Activated T-helper 2 cell treated with anti-CD3 and anti-CD28 coated beads, Interferon-gamma antibody, Interleukin-2, Interleukin-4, amounts not matched to agents 10 μg/mL and 5 μg/mL and 100 μg/mL, durations not matched to agents 14 hours and 24 hours and 36 hours (primary cell): ENCODE measurements at regions not wholly inside any gene's neighbourhood (a gene's known extent, or its start where the extent isn't known, plus 50 kb on each side); places are given as distances from the start of the nearest gene placed in this dataset.
"Not testable (repeated sequence)": the region's sequence is repeated elsewhere in the genome, so short reads cannot be mapped to it uniquely, and the experiment has no call there.

Experiments
- DNase-seq: peaks from one replicate; pipeline ENCODE4 v3.0.0; 2021; ENCODE audit warnings: low spot score
- H3K27ac Mint-ChIP-seq: one replicate; pipeline ENCODE4 v1.8.0; 2021; ENCODE audit warnings: mixed read lengths
- H3K27me3 Mint-ChIP-seq: one replicate; pipeline ENCODE4 v1.8.0; 2021; ENCODE audit warnings: low read depth, mixed read lengths
- H3K36me3 Mint-ChIP-seq: one replicate; pipeline ENCODE4 v1.8.0; 2021; ENCODE audit warnings: low read depth, mixed read lengths
- H3K4me1 Mint-ChIP-seq: one replicate; pipeline ENCODE4 v1.8.0; 2021; ENCODE audit warnings: low read depth, mixed read lengths
- H3K4me3 Mint-ChIP-seq: one replicate; pipeline ENCODE4 v1.8.0; 2021; ENCODE audit warnings: low read depth, mild to moderate bottlenecking, moderate library complexity, mixed read lengths
- H3K9me3 Mint-ChIP-seq: one replicate; pipeline ENCODE4 v1.8.0; 2021; ENCODE audit warnings: mixed read lengths
- intact Hi-C: fragments of 100-400 bp; cut with micrococcal nuclease; formaldehyde crosslinking; loops from one replicate; pipeline ENCODE4 v1.15.1; 2023

DNA sequence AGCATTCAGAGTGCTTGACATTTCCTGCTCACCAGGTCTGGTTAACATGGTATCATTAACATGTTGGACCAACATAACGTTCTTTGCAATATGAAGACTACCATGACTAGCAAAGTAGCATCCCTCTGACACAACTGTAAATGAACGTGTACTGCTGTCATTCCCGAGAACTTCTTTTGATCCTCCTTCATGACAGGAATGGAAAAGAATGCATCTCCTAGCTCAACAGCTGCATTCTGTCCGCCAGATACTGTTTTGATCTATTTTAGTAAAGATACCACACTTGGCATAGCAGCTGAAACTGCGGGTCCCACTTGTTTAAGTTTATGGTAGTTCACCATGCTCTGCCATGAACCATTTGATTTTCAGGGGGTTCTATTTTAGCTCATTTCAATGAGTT, 144.2 kb upstream of the PARD3B start:
- DNase-seq: no peak
- Mint-ChIP-seq H3K36me3 (no peaks in the 10 kb centered on the region), H3K9me3 (no peaks in the 10 kb centered on the region), H3K4me3 (no peak overlapping the region), H3K27ac (no peak overlapping the region), H3K4me1 (no peaks in the 10 kb centered on the region), H3K27me3 (peaks cover 2% of the 10 kb centered on the region)
- intact Hi-C loops: no loop called here

DNA sequence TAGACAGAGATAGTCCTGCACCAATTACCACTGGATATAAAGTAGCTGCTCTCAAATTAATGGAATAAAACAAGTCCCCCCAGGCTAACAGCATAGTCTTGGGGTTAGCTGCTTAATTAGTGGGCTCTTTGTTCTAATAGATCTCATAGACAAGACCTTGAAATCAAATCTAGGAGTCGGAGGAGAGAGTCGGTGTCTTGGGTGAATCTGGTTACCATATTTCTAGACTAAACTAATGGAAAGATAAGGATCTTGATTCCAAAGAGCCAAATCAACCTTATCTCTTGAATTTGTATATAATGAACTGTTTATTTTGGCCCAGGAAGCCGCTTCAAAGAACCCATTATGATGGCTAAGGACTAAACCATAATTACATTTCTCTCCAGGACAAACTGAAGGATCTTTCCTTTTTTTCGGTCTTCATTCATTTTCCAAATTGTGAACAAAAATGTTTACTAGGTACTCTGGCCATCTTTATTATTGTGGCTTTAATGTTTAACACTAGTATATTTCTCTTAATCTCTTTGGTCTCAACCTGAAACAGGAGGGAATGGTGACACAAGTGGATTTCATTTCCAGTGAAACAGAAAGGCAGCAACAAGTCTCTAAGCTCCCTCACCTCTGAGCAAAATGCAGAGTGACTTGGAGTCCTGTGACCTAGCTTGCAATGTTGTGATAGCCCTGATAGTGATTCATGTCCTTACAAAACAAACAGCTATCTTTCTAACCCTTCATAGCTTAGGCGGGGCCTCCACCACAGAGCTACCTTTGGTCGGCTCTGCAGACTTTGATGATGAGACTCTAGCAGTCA, 137.9 kb upstream of the PARD3B start:
- Mint-ChIP-seq H3K4me3 (no peak overlapping the region), H3K27ac (no peak overlapping the region), H3K27me3 (no peaks in the 10 kb centered on the region), H3K9me3 (peaks cover 12% of the 10 kb centered on the region), H3K36me3 (no peaks in the 10 kb centered on the region), H3K4me1 (peaks cover 4% of the 10 kb centered on the region)
- DNase-seq: no peak
- intact Hi-C loops: no loop called here

DNA sequence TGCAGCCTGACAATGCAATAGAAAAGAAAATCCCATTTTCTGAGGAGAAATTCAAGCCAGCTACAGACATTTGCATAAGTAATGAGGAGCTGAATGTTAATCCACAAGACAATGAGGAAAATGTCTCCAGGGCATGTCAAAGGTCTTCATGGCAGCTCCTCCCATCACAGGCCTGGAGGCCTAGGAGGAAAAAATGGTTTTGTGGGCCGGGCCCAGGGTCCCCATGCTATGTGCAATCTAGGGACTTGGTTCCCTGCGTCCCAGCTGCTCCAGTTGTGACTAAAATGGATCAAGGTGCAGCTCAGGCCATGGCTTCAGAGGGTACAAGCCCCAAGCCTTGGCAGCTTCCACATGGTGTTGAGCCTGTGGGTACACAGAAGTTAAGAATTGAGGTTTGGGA, 132.5 kb upstream of the PARD3B start:
- H3K4me1 Mint-ChIP-seq, H3K27me3 Mint-ChIP-seq, H3K27ac Mint-ChIP-seq, intact Hi-C loops, H3K4me3 Mint-ChIP-seq, DNase-seq, H3K36me3 Mint-ChIP-seq: not testable (repeated sequence)
- peaks cover 21% of the 10 kb centered on the region for H3K9me3 Mint-ChIP-seq

DNA sequence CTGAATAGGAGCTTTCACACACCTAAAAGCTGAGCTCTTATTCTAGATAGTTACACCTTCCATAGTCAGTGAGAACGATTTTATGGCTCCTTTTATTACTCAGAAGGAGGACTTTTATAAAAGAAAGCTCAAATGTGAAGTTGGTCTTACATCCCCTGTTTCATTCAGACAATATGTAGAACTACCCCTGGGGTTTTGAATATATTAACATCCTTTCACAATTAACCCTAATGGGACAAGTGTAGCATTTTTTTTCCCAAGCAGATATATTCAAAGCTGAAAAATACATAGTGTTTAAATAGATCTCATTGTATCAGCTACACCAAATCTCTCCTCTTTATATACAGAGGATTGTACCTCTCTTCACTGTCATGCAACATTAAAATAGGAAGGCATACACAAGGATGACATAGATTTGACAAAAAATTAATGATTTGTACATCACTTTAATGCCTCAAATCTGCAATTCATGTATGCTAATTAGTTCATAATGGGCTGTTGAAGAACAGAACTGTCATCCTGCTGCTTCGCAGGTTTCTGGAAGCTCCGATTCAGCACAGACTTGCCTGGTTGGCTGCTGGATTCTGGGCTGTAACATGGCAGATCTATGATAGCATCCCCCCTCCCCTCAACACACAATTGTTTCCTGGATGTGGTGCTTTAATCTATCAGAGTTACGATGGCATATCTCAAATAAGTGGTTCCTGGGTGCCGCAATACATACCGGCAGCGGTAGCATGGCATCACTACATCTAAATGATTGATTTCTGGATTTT, 129.7 kb upstream of the PARD3B start:
- Mint-ChIP-seq H3K27me3 (peaks cover 6% of the 10 kb centered on the region), H3K4me1 (no peaks in the 10 kb centered on the region), H3K27ac (no peak overlapping the region), H3K9me3 (peaks cover 21% of the 10 kb centered on the region), H3K36me3 (no peaks in the 10 kb centered on the region), H3K4me3 (no peak overlapping the region)
- intact Hi-C loops: no loop called here
- no peak for DNase-seq

DNA sequence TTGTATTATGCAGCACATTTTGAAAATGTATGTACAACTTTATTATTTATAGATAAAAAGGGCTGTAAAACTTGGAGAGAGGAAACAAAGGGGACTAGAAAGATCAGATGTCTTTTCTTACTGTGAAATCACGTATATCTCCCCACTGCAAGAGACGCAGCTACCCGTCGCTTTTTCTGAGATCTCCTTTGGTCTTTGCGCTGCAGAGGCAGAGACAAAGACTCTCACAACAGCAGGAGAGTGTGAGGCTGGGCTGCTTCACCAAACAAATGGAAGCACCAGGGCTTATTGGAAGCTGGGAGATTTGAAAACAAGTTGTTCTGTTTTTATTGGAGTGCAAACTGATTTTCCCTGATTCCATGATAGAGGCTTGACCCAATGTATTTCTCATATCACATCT, 129.0 kb upstream of the PARD3B start:
- no peak overlapping the region for H3K4me3 Mint-ChIP-seq
- intact Hi-C loops: no loop called here
- no peaks in the 10 kb centered on the region for H3K4me1 Mint-ChIP-seq
- H3K36me3 Mint-ChIP-seq: no peaks in the 10 kb centered on the region
- DNase-seq: no peak
- H3K9me3 Mint-ChIP-seq: peaks cover 19% of the 10 kb centered on the region
- H3K27ac Mint-ChIP-seq: no peak overlapping the region
- peaks cover 6% of the 10 kb centered on the region for H3K27me3 Mint-ChIP-seq

DNA sequence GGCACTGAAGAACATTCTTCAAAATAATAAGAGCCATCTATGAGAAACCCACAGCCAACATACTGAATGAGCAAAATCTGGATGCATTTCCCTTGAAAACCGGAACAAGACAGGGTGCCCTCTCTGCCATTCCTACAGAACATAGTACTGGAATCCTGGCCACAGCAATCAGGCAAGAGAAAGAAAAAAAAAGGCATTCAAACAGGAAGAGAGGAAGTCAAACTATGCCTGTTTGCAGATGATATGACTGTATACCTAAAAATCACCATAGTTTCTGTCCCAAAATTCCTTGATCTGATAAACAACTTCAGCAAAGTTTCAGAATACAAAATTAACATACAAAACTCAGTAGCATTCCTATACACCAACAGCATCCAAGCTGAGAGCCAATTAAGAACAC, 119.5 kb upstream of the PARD3B start:
- intact Hi-C loops: no loop called here
- Mint-ChIP-seq H3K4me1 (no peaks in the 10 kb centered on the region), H3K27me3 (peaks cover 18% of the 10 kb centered on the region), H3K36me3 (no peaks in the 10 kb centered on the region), H3K27ac (no peak overlapping the region), H3K9me3 (no peaks in the 10 kb centered on the region), H3K4me3 (no peak overlapping the region)
- DNase-seq: no peak

DNA sequence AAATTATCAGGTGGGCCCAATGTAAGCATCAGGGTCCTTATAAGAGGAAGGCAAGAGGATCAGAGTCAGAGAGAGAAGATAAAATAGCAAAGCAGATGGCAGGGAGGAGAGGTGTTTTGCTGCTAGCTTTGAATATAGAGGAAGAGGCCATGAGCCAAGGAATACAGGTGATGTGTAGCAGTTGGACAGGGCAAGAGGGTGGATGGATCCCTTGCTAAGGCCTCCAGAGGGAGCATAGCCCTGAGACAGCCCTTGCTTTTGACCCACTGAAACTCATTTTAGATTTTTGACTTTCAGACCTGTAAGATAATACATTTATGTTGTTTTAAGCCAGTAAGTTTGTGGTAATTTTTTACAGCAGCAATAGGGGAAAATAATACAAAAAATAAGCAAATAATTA, 116.6 kb upstream of the PARD3B start:
- H3K9me3 Mint-ChIP-seq: peaks cover 9% of the 10 kb centered on the region
- peaks cover 18% of the 10 kb centered on the region for H3K27me3 Mint-ChIP-seq
- intact Hi-C loops: no loop called here
- H3K27ac Mint-ChIP-seq: no peak overlapping the region
- H3K4me3 Mint-ChIP-seq: no peak overlapping the region
- no peaks in the 10 kb centered on the region for H3K4me1 Mint-ChIP-seq
- H3K36me3 Mint-ChIP-seq: no peaks in the 10 kb centered on the region
- no peak for DNase-seq

DNA sequence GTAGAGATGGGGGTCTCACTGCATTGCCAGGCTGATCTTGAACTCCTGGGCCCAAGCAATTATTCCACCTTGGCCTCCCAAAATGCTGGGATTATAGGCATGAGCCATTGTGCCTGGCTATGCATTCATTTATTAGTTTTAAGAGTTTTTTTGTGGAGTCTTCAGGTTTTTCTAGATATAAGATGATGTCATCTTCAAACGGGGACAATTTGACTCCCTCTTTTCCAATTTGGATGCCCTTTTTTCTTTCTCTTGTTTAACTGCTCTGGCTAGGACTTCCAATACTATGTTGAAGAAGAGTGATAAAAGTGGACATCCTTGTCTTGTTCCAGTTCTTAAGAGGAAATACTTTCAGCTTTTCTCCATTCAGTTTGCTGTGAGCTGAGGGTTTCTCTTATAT, 113.7 kb upstream of the PARD3B start:
- Mint-ChIP-seq H3K4me3 (no peak overlapping the region), H3K4me1 (no peaks in the 10 kb centered on the region), H3K27ac (no peak overlapping the region), H3K27me3 (peaks cover 6% of the 10 kb centered on the region), H3K9me3 (peaks cover 9% of the 10 kb centered on the region), H3K36me3 (no peaks in the 10 kb centered on the region)
- intact Hi-C loops: no loop called here
- DNase-seq: no peak

DNA sequence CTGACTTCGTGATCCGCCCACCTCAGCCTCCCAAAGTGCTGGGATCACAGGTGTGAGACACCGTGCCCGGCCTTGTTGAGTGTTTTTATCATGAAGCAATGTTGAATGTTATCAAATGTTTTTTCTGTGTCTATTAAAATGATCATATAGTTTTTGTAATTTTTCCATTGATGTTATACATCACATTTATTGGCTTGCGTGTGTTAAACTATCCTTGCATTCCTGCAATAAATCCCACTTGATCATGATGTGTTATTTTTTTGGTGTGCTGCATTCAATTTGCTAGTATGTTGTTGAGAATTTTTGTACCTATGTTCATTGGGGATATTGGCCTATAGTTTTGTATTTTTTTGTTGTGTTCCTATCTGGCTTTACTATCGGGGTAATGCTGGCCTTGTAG, 113.1 kb upstream of the PARD3B start:
- Mint-ChIP-seq H3K27ac (no peak overlapping the region), H3K9me3 (peaks cover 9% of the 10 kb centered on the region), H3K27me3 (peaks cover 2% of the 10 kb centered on the region), H3K4me3 (no peak overlapping the region), H3K36me3 (no peaks in the 10 kb centered on the region), H3K4me1 (no peaks in the 10 kb centered on the region)
- intact Hi-C loops: no loop called here
- no peak for DNase-seq

DNA sequence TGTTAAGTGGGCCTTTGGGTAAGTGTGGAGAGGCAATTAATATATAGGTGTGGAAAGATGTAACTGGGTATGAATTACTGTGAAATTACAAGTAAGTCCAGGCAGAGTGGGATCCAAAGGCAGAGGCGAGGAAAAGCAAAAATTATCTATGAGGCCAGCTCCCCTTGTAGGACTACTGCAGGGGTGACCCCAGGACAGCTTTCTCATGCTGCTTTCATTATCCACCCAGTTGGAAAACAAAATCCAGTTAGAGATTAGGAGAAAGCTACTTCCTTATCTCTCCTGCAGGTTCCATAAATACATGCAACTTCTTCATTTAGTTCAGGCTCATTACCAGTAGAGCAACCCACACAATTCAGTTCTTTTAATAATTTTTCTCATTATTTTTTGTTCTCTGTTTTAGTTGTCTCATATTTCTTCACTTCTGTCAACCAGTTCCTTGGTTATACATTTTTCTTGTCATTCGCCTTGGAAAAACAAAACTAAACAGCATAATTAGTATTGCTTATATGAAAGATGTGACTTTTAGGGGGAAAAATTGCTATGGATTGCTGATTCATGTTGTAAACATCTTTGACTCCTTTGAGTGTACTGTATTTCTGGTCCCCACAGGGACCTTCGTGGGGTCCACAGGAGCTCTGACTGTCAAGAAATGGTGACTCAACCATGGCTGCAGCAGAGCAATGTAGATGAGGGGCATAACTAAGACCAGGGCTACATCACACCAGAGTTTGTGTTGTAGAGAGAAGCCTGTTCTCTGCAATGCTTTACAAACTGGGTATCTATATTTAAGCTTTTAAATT, 110.4 kb upstream of the PARD3B start:
- H3K9me3 Mint-ChIP-seq: peaks cover 9% of the 10 kb centered on the region
- intact Hi-C loops: no loop called here
- no peaks in the 10 kb centered on the region for H3K36me3 Mint-ChIP-seq
- no peak overlapping the region for H3K4me3 Mint-ChIP-seq
- H3K27me3 Mint-ChIP-seq: no peaks in the 10 kb centered on the region
- H3K4me1 Mint-ChIP-seq: no peaks in the 10 kb centered on the region
- no peak for DNase-seq
- no peak overlapping the region for H3K27ac Mint-ChIP-seq

DNA sequence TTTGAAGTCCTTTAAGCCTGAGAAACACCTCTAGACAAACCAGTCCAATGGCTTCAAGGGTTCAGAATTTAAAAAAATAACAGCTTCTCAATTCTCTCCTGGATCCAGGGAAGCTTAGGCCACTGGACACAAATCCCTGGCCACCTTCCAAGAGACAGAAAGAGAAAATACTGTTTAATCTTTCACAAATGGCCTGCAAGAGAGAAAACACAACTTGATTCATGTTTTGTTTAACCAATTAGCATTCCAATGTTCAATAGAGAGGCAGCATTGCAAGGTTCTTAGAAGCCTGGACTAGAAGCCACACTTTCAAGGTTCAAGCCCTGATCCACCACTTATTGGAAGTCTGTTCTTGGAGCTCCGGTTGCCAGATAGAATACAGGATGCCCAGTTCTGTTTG, 109.0 kb upstream of the PARD3B start:
- Mint-ChIP-seq H3K9me3 (peaks cover 9% of the 10 kb centered on the region), H3K4me1 (no peaks in the 10 kb centered on the region), H3K27me3 (peaks cover under 1% of the 10 kb centered on the region), H3K36me3 (no peaks in the 10 kb centered on the region), H3K4me3 (no peak overlapping the region), H3K27ac (no peak overlapping the region)
- DNase-seq: no peak
- intact Hi-C loops: no loop called here

DNA sequence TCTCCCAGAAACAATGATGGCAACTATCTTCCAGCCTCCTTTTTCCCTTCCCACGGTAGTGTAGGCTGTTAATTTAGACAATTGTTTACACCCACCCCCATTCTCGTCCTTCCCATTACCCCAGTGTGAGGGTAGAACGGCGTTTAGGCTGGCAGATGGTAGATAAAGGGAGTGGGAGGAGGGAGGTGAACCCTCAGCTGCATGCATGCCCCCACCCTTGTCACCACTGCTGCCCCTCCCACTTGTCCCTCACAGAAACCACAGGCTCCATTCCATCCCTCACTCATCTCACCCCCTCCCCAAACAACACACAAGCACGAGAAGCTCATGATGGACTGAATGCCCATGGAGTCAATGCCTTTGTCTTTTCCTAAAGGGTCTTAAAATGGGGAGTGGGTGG, 107.9 kb upstream of the PARD3B start:
- Mint-ChIP-seq H3K36me3 (no peaks in the 10 kb centered on the region), H3K27me3 (peaks cover 2% of the 10 kb centered on the region), H3K4me3 (no peak overlapping the region), H3K9me3 (peaks cover 6% of the 10 kb centered on the region), H3K27ac (no peak overlapping the region), H3K4me1 (no peaks in the 10 kb centered on the region)
- DNase-seq: no peak
- intact Hi-C loops: no loop called here
